ENCODE measurements at regions not wholly inside any gene's neighbourhood (a gene's known extent, or its start where the extent isn't known, plus 50 kb on each side); places are given as distances from the start of the nearest gene placed in this dataset.

- no peak for TF ChIP-seq EZH2 (IDR thresholded peaks at IDR 0.05; ENCODE audit: low read depth)
- TF ChIP-seq CTCF (conservative IDR thresholded peaks at IDR 0.05): no peak
- Histone ChIP-seq H3K4me3 (no peak overlapping the region), H3K27ac (no peak overlapping the region), H2AFZ (no peak overlapping the region), H3K79me2 (ENCODE audit: low read depth) (no peaks in the 10 kb centered on the region), H3K4me2 (no peak overlapping the region), H3F3A (ENCODE audit: insufficient read depth, low read depth) (no peaks in the 10 kb centered on the region), H3K4me1 (replicated peaks; ENCODE audit: insufficient read depth) (no peaks in the 10 kb centered on the region), H3K27me3 (ENCODE audit: insufficient read depth, low read depth) (no peaks in the 10 kb centered on the region), H3K9me2 (ENCODE audit: insufficient read depth) (no peaks in the 10 kb centered on the region), H4K20me1 (ENCODE audit: insufficient read depth) (no peaks in the 10 kb centered on the region), H3K9me3 (ENCODE audit: insufficient read depth, low read depth) (no peaks in the 10 kb centered on the region), H3K36me3 (ENCODE audit: low read depth) (no peaks in the 10 kb centered on the region)
- CTCF ChIA-PET: no interaction called here
- no peak for DNase-seq
- intact Hi-C loops (cut with micrococcal nuclease; ENCODE audit: unreplicated experiment): no loop called here
- BruUV-seq (replicated peaks): no TSS peak
- POLR2A ChIA-PET (ENCODE audit: unreplicated experiment): no interaction called here
These were observed 313.0 kb upstream of the CD180 start for GRCh38 chr5:67509402-67510186.

- ChIA-PET POLR2A (ENCODE audit: unreplicated experiment) (no interaction called here), CTCF (no interaction called here)
- Histone ChIP-seq H3K36me3 (ENCODE audit: low read depth) (no peaks in the 10 kb centered on the region), H4K20me1 (ENCODE audit: insufficient read depth) (no peaks in the 10 kb centered on the region), H2AFZ (no peak overlapping the region), H3K4me3 (no peak overlapping the region), H3K9me3 (ENCODE audit: insufficient read depth, low read depth) (no peaks in the 10 kb centered on the region), H3K4me2 (no peak overlapping the region), H3K4me1 (replicated peaks; ENCODE audit: insufficient read depth) (no peaks in the 10 kb centered on the region), H3K9me2 (ENCODE audit: insufficient read depth) (no peaks in the 10 kb centered on the region), H3K27me3 (ENCODE audit: insufficient read depth, low read depth) (no peaks in the 10 kb centered on the region), H3K27ac (no peak overlapping the region), H3F3A (ENCODE audit: insufficient read depth, low read depth) (no peaks in the 10 kb centered on the region), H3K79me2 (ENCODE audit: low read depth) (no peaks in the 10 kb centered on the region)
- intact Hi-C loops (cut with micrococcal nuclease; ENCODE audit: unreplicated experiment): no loop called here
- BruUV-seq (replicated peaks): no TSS peak
- DNase-seq: no peak
- TF ChIP-seq EZH2 (IDR thresholded peaks at IDR 0.05; ENCODE audit: low read depth) (no peak), CTCF (conservative IDR thresholded peaks at IDR 0.05) (no peak)
These were observed 309.6 kb upstream of the CD180 start for GRCh38 chr5:67506241-67506640.

- no peaks in the 10 kb centered on the region for H3F3A ChIP-seq (ENCODE audit: insufficient read depth, low read depth)
- no peak for DNase-seq
- no peaks in the 10 kb centered on the region for H3K9me2 ChIP-seq (ENCODE audit: insufficient read depth)
- ChIA-PET POLR2A (ENCODE audit: unreplicated experiment) (no interaction called here), CTCF (no interaction called here)
- intact Hi-C loops (cut with micrococcal nuclease; ENCODE audit: unreplicated experiment): no loop called here
- no peaks in the 10 kb centered on the region for H3K9me3 ChIP-seq (ENCODE audit: insufficient read depth, low read depth)
- no TSS peak for BruUV-seq (replicated peaks)
- H3K79me2 ChIP-seq (ENCODE audit: low read depth): no peaks in the 10 kb centered on the region
- H3K36me3 ChIP-seq (ENCODE audit: low read depth): no peaks in the 10 kb centered on the region
- no peaks in the 10 kb centered on the region for H3K4me1 ChIP-seq (replicated peaks; ENCODE audit: insufficient read depth)
- H3K4me3 ChIP-seq: no peak overlapping the region
- H3K27me3 ChIP-seq (ENCODE audit: insufficient read depth, low read depth): no peaks in the 10 kb centered on the region
- H3K4me2 ChIP-seq: no peak overlapping the region
- TF ChIP-seq CTCF (conservative IDR thresholded peaks at IDR 0.05) (no peak), EZH2 (IDR thresholded peaks at IDR 0.05; ENCODE audit: low read depth) (no peak)
- no peak overlapping the region for H2AFZ ChIP-seq
- H3K27ac ChIP-seq: no peak overlapping the region
- H4K20me1 ChIP-seq (ENCODE audit: insufficient read depth): no peaks in the 10 kb centered on the region
These were observed 306.4 kb upstream of the CD180 start for GRCh38 chr5:67502951-67503350.
